ENCODE measurements at regions not wholly inside any gene's neighbourhood (a gene's known extent, or its start where the extent isn't known, plus 50 kb on each side); places are given as distances from the start of the nearest gene placed in this dataset.

DNA sequence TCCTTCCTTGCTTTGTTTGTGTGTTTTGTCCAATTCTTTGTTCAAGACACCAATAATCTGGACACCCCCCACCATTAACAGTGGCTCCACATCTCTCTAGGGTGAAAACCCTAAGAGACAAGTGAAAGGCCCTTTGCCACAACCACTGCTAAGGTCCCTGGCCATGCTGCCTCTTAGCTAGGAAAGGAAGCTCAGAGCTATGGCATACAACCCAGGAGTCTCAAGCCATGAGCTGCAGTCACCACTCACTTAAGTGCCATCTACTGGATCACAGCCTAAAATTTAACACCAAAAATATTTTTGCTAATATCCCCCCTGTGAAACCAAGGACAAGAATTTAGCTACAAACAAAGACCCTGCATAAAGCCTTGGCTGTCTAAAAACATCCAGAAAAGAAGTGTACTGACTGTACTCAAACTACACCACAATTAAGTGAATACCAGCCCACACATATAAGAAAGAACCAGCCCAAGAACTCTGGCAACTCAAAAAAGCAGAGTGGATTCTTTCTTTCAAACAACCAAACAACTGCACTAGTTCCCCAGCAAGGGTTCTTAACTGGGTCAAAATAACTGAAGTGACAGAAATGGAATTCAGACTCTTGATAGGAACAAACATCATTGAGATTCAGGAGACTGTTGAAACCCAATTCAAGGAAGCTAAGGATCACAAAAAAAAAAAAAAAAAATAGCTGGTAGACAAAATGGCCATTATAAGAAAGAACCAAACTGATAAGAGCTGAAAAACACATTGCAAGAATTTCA lies 130.1 kb upstream of the GALNT5 start:
- DNase-seq (ENCODE audit: low read depth, low spot score): no peak

DNA sequence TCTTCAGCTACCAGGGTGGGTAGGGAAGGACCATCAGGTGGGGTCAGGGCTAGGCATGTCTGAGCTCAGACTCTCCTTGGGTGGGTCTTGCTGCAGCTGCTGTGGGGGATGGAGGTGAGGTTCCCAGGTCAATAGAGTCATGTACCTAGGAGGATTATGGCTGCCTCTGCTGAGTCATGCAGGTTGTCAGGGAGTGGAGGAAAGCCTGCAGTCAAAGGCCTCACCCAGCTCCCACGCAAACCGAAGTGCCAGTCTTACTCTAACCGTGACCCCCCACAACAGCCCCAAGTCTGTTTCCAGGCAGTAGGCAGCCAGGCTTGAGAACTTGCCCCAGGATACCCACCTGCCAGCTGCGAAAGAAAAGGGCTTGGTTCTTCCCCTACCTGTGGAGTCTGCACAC lies 113.6 kb upstream of the GALNT5 start:
- DNase-seq (ENCODE audit: low read depth, low spot score): no peak

DNA sequence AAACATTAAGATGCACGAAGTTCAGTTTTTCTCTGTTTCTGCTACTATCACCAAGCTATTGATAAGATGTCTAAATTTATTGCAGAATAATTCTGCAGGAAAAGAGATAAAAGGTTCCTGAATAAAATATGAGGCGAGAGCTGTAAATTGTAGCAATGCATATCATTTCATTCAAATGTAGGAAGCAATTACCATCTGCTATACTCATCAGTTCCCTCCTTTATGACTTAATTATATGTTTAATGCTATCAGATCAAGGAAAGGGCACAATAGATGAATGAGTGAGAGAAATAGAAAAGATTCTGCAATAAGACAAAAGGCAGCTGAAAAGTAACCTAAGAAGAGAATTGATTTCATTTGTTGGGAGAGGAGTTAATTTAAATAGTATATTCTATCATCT lies 108.2 kb upstream of the GALNT5 start:
- no peak for DNase-seq (ENCODE audit: low read depth, low spot score)

DNA sequence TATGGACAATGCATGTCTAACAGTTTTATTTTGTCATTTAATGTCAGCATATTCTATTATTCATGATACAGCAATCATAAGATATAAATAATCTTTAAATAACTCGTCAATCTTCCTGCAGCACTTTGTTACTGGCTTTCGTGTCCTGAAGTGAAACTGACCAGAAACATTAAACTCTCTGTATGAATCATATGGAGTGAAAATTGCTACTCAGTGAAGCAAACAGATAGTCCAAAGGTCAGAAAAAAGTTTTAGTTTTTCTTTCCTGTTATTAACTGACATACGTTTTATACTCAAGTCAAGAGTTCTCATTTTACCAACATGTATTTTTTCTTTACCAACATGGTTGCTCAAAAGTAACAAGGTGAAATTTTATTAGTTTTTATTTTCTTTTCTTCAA lies 106.8 kb upstream of the GALNT5 start:
- DNase-seq (ENCODE audit: low read depth, low spot score): no peak

DNA sequence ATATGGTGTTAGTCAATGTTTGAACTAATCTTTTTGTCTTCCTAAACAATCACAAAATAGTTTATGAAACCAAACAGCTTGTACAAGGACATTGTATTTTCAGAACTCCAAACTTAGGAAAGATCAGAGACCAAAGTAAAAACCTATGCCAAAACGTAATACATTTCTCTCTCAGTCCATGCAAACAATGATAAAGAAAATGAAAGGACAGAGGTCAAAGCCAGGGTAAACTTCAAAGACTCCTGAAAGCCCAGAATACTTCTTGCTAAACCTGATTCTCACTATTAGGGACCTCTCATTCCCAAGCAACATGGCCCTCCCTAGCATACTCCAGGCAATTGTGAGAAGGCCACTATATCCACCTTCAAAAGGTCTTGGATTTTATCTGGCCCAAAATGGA lies 105.1 kb upstream of the GALNT5 start:
- no peak for DNase-seq (ENCODE audit: low read depth, low spot score)

DNA sequence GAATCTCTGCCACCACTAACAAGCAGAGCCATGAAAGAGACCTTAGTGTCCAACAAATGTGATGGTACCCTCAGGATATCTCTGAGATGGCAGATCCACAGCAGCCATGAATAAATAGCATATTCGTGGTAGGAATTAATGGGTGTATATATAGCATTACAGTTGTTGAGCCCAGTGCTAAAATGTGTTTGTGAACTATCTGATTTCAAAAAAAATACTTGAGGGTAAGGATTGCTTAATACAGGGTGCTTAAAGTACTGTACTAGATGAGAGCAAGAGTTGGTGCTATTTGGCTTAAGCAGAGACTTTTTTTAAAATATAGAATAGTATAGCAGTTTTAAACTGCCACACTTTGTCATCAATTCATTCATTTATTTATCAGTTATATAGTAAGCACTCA lies 101.5 kb upstream of the GALNT5 start:
- no peak for DNase-seq (ENCODE audit: low read depth, low spot score)

DNA sequence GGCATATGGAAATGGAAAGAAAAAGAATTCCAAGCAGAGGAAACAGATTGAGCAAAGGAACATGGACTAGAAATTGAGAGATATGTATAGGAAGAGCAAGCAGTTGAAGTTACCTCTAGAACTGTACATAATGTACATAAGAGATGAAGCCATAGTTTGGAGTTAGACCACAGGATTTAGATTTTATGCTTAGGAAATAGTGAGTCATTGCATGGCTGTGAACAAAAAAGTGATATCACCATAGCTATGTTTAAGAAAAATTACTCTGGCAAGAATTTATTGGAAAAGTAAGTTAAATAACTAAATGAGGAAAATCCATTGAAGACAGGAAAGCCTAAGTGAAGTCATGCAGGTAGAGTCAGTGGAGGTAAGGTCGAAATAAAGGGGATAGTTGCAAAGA lies 99.4 kb upstream of the GALNT5 start:
- DNase-seq (ENCODE audit: low read depth, low spot score): no peak

DNA sequence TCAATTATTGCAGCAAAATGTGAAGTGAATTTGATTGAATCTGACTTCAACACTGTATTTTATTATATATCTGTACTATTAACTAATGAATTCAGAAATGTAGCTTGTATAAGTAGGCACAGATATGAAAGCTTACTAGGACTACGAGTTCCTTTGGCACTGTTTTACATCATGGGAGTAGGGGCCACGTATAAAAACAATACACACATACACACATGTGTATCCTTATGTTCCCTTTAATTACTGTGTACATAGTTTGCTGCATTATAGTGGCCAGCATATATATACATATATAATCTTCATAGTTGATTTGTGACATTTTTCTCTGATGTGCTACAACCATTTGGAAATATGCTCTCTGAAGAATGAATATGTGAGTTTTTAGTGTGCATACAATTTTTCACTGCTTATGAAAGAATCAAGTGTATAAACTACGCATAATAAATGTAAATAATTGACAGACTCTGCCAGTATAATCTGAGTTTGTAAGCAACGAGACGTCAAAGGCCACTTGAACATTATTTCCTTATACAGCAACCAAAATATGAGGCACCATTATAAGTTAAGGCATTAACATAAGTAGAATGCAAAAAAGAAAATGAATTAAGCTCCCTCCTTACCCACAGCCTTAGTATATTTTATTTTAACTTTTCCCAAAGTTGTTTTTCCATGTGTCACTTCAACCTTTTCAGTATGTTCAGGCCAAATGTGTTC lies 98.1 kb upstream of the GALNT5 start:
- DNase-seq (ENCODE audit: low read depth, low spot score): no peak

DNA sequence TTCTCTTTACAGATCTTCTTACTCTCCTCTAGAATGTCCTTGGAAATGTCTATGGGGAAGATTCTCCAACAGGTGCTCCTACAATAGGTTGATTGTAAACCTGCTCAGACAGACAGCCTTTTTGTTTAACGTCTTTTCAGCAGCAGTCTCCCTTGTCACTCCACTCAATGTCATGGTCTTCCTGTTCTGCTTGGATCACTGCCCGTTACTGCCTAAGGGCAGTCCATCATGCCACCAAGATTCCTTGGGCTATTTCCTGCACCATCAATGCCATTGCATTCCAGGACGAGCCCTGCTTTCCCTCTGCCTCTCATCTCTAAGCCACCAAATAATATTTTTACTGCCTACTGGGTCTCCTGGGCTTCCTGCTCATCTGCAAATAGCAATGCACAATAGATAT lies 97.4 kb upstream of the GALNT5 start:
- DNase-seq (ENCODE audit: low read depth, low spot score): no peak

DNA sequence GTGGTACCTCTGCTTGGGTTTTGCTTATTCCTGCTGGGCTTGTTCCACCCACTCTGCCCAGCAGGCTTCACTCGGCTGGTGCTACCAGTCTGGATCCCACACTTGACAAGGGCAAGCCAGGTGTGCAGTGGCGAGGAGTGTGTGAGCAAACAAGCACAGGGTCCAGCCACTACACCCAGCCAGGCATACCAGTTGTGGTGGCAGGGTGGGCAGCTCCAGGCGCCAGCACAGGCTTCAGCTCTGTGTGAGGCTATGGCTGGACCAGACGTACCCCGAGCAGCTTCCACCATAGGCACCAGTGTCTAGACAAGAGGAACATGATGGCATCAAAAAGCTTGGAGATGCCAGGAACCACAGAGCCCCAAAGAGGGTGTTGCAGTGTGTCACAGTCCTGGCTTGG lies 93.1 kb upstream of the GALNT5 start:
- no peak for DNase-seq (ENCODE audit: low read depth, low spot score)

DNA sequence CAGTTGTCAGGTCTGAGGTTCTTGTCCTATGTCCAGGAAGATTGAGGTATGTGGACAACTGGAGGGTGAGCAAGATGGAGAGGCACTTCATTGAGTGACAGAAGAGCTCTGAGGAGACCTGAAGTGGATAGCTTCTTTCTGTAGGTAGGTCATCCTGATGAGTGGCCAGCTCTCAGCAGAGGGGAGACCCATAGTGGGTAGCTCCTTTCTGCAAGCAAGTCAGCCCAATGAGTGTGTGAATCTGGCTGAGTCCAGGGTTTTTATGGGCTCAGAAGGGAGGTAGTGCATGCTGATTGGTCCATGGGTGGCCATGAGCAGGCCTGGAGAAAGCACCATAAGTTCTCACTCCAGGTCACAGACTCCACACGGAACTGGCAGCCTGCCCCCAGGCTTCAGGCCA lies 92.6 kb upstream of the GALNT5 start:
- no peak for DNase-seq (ENCODE audit: low read depth, low spot score)

DNA sequence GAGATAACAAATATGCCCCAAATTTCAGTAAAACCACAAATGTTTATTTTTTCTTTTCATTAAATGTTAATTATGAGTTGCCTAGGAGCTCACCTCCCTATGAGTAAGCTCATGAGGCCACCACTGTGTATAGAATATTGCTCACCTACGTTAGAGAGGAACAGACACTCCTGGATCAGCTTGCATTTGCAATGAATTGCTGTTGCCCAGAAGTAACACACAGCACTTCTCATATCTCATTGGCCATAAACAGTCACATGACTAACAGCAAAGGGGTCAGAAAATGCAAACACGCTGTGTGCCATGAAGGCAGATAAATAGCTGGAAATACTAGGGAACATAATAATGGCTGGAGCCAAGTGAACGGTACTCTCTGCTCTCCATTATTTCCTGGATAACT lies 89.0 kb upstream of the GALNT5 start:
- no peak for DNase-seq (ENCODE audit: low read depth, low spot score)

DNA sequence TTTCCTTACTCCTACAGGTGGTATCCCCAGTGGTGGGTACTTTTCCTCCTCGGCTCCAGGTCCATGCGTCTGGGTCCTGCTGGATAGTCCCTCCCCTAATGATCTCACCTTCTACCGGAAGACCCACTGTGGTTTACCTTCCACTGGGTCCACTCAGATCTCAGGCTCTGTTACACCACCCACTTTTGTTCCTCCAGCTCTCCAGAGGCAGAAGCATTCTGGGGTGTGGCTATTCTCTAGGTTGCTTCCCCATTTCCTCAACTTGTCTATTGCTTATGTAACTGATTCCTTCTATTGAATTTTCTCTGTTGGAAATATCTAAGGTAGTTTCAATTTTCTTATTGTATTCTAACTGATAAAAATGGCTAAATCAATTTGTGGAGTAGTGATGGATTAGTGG lies 87.6 kb upstream of the GALNT5 start:
- no peak for DNase-seq (ENCODE audit: low read depth, low spot score)

DNA sequence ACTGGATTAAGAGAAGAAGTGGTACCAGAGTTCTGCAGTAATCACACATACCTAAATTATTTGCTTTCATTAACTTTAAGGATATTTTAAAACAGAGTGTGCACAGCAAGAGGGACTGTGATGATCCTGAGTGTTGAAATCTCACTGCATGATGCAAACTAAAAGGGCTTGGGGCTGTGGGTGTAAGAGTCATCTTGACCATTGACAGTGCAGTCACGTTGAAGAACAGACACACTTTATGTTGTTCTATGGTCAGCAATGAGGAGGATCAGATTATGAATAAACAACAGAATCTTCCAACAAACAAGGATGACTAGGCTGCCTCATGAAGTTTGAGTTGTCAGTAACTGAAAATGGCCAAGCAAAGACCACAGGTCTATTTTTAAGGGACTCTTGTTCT lies 87.2 kb upstream of the GALNT5 start:
- DNase-seq (ENCODE audit: low read depth, low spot score): no peak

DNA sequence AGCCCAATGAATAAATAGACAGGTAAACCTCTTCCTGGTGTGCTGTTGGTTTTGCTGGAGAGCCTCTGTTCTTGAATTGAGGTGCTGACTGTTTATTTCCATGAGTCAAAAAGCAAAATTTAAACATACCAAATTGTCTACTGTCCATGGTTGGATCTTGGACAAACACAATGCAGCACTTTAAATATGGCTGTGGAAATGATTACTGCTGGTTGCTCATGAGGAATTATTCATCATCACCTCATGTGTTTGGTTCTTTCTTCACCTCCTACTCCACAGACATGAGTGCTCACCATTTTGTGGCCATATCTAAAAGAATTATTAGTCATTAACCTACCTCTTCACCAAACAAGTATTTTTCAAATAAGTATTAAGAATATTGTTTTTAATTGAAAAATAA lies 85.3 kb upstream of the GALNT5 start:
- no peak for DNase-seq (ENCODE audit: low read depth, low spot score)

DNA sequence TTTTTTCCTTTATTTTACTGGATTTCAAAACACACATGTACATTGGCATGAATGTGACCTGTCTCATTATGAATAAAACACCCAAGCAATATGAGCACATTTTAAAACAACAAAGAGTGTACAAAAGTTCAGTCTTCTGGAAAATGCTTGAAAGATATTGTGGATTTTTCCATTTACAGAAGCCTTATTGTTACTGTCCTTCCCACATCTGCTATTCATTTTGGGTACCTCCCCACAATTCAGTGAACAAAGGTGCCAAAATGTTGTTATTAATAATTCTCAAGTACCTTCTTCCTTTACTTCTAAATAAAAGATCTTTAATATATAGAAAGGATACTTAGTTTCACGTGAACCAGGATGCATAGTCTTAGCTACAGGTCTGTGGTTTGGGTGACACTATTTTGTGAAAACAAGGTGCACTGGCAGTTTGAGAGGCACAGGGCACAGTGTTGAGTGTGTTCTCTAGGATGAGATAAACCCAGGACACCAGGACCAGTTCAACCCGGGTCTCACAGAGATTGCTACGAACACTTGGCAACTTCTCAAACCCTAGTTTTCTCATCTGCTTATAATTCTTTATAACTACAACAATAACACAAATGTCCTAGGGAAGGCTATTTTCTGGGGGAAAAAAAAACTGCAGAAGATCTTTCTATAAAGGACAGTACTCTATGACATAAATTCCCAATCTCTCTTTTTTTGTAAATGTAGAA lies 84.5 kb upstream of the GALNT5 start:
- no peak for DNase-seq (ENCODE audit: low read depth, low spot score)

DNA sequence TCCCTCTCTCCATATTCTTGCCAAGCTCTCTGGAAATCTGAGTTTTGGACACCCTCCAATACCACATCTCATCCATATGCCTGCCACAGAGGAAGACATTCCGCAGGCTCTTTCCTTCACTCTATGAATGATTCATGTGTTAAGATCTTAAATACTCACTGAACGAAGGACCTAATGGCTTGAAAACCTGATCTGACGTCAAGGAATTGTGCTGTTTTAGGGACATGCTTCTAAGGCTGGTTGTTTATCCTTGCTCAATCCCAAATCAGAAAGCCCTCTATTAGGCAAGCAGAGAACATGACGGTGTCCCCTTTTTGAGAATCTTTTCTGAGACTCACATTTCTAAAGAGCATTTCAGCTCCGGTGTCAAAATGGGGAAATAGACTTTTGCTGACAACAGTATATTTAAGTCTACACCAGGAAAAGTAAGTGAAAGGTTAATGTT lies 83.7 kb upstream of the GALNT5 start:
- DNase-seq (ENCODE audit: low read depth, low spot score): peak; percentile 84

DNA sequence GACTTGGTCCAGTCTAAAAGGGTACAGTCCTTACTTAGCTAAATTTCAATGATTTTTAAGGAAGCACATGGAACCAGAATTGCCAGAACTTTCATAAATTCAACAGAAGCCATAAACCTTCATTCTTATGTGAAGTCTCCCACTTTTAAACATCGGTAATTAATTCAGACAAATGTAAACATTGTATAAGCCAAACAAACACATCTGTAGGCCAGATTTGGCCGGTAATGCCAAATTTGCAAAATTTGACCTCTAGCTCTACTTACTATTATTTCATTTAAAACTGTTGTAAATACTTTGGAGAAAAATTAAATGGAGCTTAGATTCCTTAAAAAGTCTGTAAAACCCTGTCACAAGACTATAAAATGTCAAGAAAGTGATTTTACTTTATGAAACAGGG lies 83.2 kb upstream of the GALNT5 start:
- no peak for DNase-seq (ENCODE audit: low read depth, low spot score)

DNA sequence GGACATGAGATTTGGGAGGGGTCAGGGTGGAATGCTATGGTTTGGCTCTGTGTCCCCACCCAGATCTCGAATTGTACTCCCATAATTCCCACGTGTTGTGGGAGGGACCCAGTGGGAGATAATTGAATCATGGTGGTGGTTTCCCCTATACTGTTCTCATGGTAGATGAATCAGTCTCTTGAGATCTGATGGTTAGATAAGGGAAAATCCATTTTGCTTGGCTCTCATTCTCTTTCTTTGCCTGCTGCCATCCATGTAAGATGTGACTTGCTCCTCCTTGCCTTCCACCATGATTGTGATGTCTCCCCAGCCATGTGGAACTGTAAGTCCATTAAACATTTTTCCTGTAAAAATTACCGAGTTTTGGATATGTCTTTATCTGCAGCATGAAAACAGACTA lies 80.9 kb upstream of the GALNT5 start:
- DNase-seq (ENCODE audit: low read depth, low spot score): no peak

DNA sequence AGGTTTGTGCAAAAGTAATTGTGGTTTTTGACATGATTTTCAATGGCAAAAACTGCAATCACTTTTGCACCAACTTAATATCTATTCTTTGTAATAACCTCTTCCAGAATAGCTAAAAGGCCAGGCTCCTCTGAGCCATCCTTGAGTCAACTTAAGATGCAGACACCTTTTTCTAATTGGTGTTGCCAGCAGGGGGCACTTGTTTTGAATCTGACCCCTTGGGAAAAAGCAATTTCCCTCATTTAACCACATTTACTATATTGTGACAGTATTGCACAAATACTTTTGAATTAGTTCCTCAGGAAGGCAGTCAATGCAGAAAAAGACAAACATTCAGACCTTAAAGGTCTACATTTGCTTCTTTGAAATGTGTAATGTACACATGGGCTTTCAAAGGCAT lies 78.6 kb upstream of the GALNT5 start:
- no peak for DNase-seq (ENCODE audit: low read depth, low spot score)

DNA sequence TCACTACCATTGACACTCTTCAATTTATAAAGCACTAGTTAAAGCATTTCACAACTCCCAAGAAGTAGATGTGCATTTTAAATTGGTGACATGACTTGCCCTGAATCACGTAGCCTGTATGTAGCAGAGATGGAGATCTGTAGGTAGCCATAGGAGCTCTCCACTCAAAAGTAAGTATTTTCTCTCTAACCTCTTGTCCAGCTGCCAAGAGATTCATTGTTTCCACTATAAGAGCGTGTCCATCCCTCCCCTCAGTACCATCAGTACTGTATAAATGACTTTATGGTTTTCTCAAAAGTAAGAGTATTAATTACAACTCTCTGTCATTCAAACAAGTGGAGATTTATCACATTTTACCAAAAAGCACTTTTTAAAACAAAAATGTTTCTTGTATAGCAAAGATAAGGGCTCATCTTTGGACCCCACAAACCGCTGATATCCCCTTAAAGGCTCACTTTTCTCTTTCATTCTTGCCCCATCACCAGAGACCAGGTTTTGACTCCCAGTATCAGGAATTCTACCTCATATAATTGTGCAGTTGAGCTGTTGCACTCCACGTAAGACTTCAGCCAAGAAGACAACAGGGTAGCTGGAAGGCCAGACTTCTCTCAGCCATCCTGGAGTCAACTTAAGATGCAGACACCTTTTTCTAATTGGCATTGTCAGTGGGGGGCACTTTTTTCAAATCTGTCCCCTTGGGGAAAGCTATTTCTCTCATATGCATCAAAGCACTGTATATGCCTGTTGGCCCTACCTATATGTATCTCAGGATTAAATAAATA lies 78.0 kb upstream of the GALNT5 start:
- no peak for DNase-seq (ENCODE audit: low read depth, low spot score)

DNA sequence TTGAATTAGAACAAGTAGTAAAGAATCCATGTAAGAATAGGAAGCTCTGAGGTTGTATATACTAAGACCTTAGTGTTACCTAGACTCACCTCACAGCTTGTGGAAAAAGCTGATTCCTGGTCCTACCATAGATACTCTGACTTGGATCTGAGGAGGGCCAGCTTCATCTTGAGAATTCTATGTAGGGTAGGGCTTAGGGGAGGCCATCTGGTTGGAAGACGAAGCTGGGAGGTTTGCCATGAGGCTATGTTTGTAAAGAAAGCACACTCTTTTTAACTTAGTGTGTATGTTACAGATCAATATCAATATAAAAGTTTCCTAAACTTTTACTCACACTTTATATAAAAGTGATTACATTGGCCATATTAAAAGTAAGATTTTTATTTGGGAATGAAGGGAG lies 77.1 kb upstream of the GALNT5 start:
- no peak for DNase-seq (ENCODE audit: low read depth, low spot score)
